Esophagus muscularis mucosa (tissue), 4 donors: ENCODE measurements at regions not wholly inside any gene's neighbourhood (a gene's known extent, or its start where the extent isn't known, plus 50 kb on each side); places are given as distances from the start of the nearest gene placed in this dataset.

Source experiments
- DNase-seq: peaks from one replicate; pipeline ENCODE4 v3.0.0-alpha.2; 2017; ENCODE audit errors: extremely low spot score
- H3K27ac ChIP-seq, 4 donors: fragments of 200-600 bp; sonication (generic); replicated peaks in 1 of 4; 1 replicate in 3 of 4; 2 replicates in 1 of 4; pipeline ENCODE4 v1.5.1; 2016 to 2019; ENCODE audit warnings: mild to moderate bottlenecking in 1 of 4
- H3K27me3 ChIP-seq, 4 donors: fragments of 200-600 bp; sonication (generic); one replicate each; pipeline versions ENCODE4 v1.5.1 to v1.6.0; 2016 to 2019
- H3K36me3 ChIP-seq, 4 donors: fragments of 200-600 bp; sonication (generic); one replicate each; pipeline ENCODE4 v1.5.1; 2016 to 2019
- H3K4me1 ChIP-seq, 4 donors: fragments of 200-600 bp; sonication (generic); one replicate each; pipeline ENCODE4 v1.5.1; 2016 to 2019
- H3K4me3 ChIP-seq, 4 donors: fragments of 200-600 bp; sonication (generic); 1 replicate in 2 of 4; 2 replicates in 2 of 4; pipeline ENCODE4 v1.5.1; 2016 to 2019; ENCODE audit warnings: mild to moderate bottlenecking in 4 of 4, moderate library complexity in 1 of 4
- H3K9me3 ChIP-seq, 4 donors: fragments of 200-600 bp; sonication (generic); 1 replicate in 3 of 4; 2 replicates in 1 of 4; pipeline ENCODE4 v1.5.1; 2016 to 2019
- EP300 ChIP-seq: sonication (generic); formaldehyde crosslinking; IDR thresholded peaks from one replicate; pipeline ENCODE4 v1.6.1; 2017; ENCODE audit warnings: antibody characterized with exemption
- POLR2A ChIP-seq: fragments of 450-650 bp; IDR thresholded peaks from one replicate; pipeline ENCODE4 v1.6.1; 2017; ENCODE audit warnings: antibody characterized with exemption, moderate library complexity, mild to moderate bottlenecking, low read depth
- POLR2AphosphoS5 ChIP-seq, 2 donors: sonication (generic); formaldehyde crosslinking; IDR thresholded peaks; one replicate each; pipeline ENCODE4 v1.6.1; 2017; ENCODE audit warnings: antibody characterized with exemption in 2 of 2
- WGBS: methylation state at CpG from one replicate; pipeline ENCODE4 v1.1.5; 2018; 5-methylcytosine and 5-hydroxymethylcytosine counted together
- intact Hi-C: fragments of 100-400 bp; cut with DNase I; formaldehyde crosslinking; loops from one replicate; pipeline ENCODE4 v1.15.1; 2023
- TF ChIP-seq, protein P1 (sequence below), 3 experiments: fragments of 200-600 bp in 2 of 3; fragments of 450-650 bp in 1 of 3; sonication (generic) in 2 of 3; IDR thresholded peaks; one replicate each; pipeline ENCODE4 v1.5.1; 2017 to 2019; ENCODE audit warnings: antibody characterized with exemption in 3 of 3, mild to moderate bottlenecking in 2 of 3, moderate library complexity in 1 of 3

DNA sequence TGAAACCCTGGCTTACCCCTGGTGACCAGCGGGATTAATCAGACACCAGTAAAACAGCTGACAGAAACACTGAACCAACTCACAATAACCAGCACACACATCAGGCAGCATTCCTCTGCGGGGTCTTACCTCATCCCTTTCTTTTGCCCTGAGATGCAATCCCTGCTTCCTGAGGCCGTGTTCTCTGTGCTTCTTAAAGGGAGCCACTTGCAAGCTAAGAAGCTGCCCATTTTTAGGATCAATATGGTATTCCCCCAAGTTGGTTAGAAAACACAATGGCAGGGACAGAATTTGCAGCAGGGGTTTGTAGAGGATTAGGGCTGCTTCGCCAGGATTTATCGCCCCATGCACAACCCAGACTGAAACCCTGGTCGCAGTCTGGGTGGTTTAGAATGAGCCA is 74.7 kb upstream of the OLIG2 start:
- no peaks in the 10 kb centered on the region for H3K9me3 ChIP-seq
- H3K36me3 ChIP-seq, result no peaks in the 10 kb centered on the region
- intact Hi-C loops, result no loop called here
- no peaks in the 10 kb centered on the region for H3K4me1 ChIP-seq
- 61% methylated on average over 6 of the region's 6 CpGs for WGBS
- H3K4me3 ChIP-seq, result no peak overlapping the region
- peaks cover 0 to 48% (median 0%) of the 10 kb centered on the region in 4 donors for H3K27me3 ChIP-seq
- H3K27ac ChIP-seq, result no peak overlapping the region
- DNase-seq, result no peak
- TF ChIP-seq EP300 (no peak), POLR2AphosphoS5 (IDR thresholded peaks at IDR 0.05) (no peak)
- TF ChIP-seq, protein P1, sequence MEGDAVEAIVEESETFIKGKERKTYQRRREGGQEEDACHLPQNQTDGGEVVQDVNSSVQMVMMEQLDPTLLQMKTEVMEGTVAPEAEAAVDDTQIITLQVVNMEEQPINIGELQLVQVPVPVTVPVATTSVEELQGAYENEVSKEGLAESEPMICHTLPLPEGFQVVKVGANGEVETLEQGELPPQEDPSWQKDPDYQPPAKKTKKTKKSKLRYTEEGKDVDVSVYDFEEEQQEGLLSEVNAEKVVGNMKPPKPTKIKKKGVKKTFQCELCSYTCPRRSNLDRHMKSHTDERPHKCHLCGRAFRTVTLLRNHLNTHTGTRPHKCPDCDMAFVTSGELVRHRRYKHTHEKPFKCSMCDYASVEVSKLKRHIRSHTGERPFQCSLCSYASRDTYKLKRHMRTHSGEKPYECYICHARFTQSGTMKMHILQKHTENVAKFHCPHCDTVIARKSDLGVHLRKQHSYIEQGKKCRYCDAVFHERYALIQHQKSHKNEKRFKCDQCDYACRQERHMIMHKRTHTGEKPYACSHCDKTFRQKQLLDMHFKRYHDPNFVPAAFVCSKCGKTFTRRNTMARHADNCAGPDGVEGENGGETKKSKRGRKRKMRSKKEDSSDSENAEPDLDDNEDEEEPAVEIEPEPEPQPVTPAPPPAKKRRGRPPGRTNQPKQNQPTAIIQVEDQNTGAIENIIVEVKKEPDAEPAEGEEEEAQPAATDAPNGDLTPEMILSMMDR (IDR thresholded peaks at IDR 0.05), result no peak

DNA sequence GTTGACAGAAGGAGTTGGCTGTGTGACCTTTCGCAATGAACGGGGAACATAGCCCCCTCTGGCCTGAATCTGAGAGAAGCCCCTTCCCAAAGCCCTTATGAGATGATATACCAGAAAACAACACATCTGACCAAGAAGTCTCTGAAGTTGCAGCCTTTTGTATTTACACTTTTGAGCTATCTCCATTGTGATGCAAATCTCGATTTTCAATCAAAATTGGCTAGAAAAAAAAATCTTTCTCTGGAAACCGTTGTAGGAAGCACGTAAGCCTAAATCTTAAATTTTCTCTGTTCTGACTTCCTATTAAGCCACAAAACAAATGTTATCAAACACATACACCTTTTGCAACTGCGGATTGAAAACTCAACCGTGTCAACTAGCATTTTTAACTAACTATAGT is 71.4 kb upstream of the OLIG2 start:
- no peak overlapping the region for H3K27ac ChIP-seq
- no peaks in the 10 kb centered on the region for H3K4me1 ChIP-seq
- DNase-seq, result no peak
- H3K36me3 ChIP-seq, result no peaks in the 10 kb centered on the region
- TF ChIP-seq, protein P1 (IDR thresholded peaks at IDR 0.05), result no peak
- no peak for TF ChIP-seq POLR2A
- no peak for TF ChIP-seq EP300
- TF ChIP-seq POLR2AphosphoS5 (IDR thresholded peaks at IDR 0.05), result no peak
- H3K27me3 ChIP-seq, result peaks cover 0 to 80% (median 0%) of the 10 kb centered on the region in 4 donors
- no peak overlapping the region for H3K4me3 ChIP-seq
- 57% methylated on average over 7 of the region's 7 CpGs for WGBS
- intact Hi-C loops, result no loop called here
- H3K9me3 ChIP-seq, result no peaks in the 10 kb centered on the region

- no peak for TF ChIP-seq EP300
- TF ChIP-seq POLR2A, result no peak
- TF ChIP-seq POLR2AphosphoS5 (IDR thresholded peaks at IDR 0.05), result no peak
- TF ChIP-seq, protein P1 (IDR thresholded peaks at IDR 0.05), result no peak
- Histone ChIP-seq H3K4me1 (no peaks in the 10 kb centered on the region), H3K36me3 (no peaks in the 10 kb centered on the region), H3K27ac (no peak overlapping the region), H3K27me3 (peaks cover 0 to 81% (median 0%) of the 10 kb centered on the region in 4 donors), H3K4me3 (no peak overlapping the region), H3K9me3 (no peaks in the 10 kb centered on the region)
- DNase-seq, result no peak
- intact Hi-C loops, result no loop called here
- WGBS, result 50% methylated on average over 19 of the region's 20 CpGs
Measured at GRCh38 chr21:32955311-32956060, 70.2 kb upstream of the OLIG2 start.

DNA sequence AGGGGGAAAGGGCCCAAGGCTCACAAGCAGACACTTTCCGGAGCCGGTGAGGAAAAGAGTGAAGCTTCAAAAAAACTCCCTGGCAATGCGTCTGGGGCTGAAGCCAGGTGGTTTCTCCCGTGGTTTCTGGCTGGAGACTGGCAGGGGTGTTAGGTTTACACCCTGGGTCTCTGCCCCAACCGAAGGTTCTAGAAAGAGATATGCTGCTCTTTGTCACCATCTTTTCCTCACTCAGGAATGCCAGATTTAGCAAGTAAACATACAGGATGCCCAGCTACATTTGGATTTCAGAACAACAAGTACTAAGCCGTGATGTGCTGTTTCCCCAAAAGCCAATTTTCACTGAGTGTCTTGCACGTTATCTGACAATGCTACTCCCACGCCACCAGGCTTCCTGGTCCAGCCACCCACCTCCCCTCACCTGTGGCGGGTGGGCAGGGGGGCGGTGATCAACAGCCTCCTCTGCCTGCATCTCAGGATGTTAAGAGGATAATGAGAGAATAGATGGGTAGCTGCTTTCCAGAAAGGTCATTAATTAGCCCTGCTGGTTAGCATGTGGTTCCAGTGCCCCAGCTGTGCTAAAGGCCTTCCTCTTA is 69.6 kb upstream of the OLIG2 start:
- no peaks in the 10 kb centered on the region for H3K4me1 ChIP-seq
- DNase-seq, result no peak
- no peaks in the 10 kb centered on the region for H3K36me3 ChIP-seq
- H3K9me3 ChIP-seq, result no peaks in the 10 kb centered on the region
- peaks cover 0 to 84% (median 0%) of the 10 kb centered on the region in 4 donors for H3K27me3 ChIP-seq
- no peak overlapping the region for H3K4me3 ChIP-seq
- H3K27ac ChIP-seq, result no peak overlapping the region
- 67% methylated on average over 10 of the region's 10 CpGs for WGBS
- intact Hi-C loops, result no loop called here
- TF ChIP-seq POLR2AphosphoS5 (IDR thresholded peaks at IDR 0.05), result no peak
- no peak for TF ChIP-seq EP300
- TF ChIP-seq, protein P1 (IDR thresholded peaks at IDR 0.05), result no peak
- TF ChIP-seq POLR2A, result no peak
